Spleen (tissue), 11 donors: ENCODE measurements at regions not wholly inside any gene's neighbourhood (a gene's known extent, or its start where the extent isn't known, plus 50 kb on each side); places are given as distances from the start of the nearest gene placed in this dataset.

Source experiments
- DNase-seq: peaks from one replicate; pipeline ENCODE4 v3.0.0-alpha.2; 2020
- H3K27ac ChIP-seq, 8 donors: fragments of 200-600 bp; sonication (generic) in 7 of 8; 1 replicate in 4 of 8; 2 replicates in 4 of 8; pipeline versions ENCODE4 v1.5.0 to v1.8.0; 2016 to 2021; ENCODE audit warnings: inconsistent platforms in 4 of 8, mild to moderate bottlenecking in 4 of 8, moderate library complexity in 1 of 8
- H3K27me3 ChIP-seq, 7 donors: fragments of 200-600 bp; sonication (generic) in 6 of 7; replicated peaks in 1 of 7; 1 replicate in 4 of 7; 2 replicates in 3 of 7; pipeline versions ENCODE4 v1.5.0 to v1.8.0; 2016 to 2021; ENCODE audit warnings: inconsistent platforms in 3 of 7, mild to moderate bottlenecking in 1 of 7
- H3K36me3 ChIP-seq, 6 donors: fragments of 200-600 bp; sonication (generic) in 5 of 6; 1 replicate in 4 of 6; 2 replicates in 2 of 6; pipeline versions ENCODE4 v1.5.0 to v1.8.0; 2016 to 2021; ENCODE audit warnings: inconsistent platforms in 2 of 6
- H3K4me1 ChIP-seq, 6 donors: fragments of 200-600 bp; sonication (generic) in 5 of 6; 1 replicate in 3 of 6; 2 replicates in 3 of 6; pipeline versions ENCODE4 v1.5.0 to v1.8.0; 2016 to 2021; ENCODE audit warnings: inconsistent platforms in 3 of 6
- H3K4me3 ChIP-seq, 8 donors: fragments of 200-600 bp; sonication (generic) in 7 of 8; 1 replicate in 4 of 8; 2 replicates in 4 of 8; pipeline versions ENCODE4 v1.5.0 to v1.8.0; 2016 to 2021; ENCODE audit warnings: inconsistent platforms in 4 of 8, mild to moderate bottlenecking in 4 of 8, moderate library complexity in 2 of 8
- H3K9me3 ChIP-seq, 8 donors: fragments of 200-600 bp; sonication (generic) in 7 of 8; 1 replicate in 4 of 8; 2 replicates in 4 of 8; pipeline versions ENCODE4 v1.5.0 to v1.8.0; 2016 to 2021; ENCODE audit warnings: inconsistent platforms in 4 of 8
- CTCF ChIP-seq, 11 experiments: fragments of 200-600 bp in 7 of 11; fragments of 450-650 bp in 4 of 11; sonication (generic) in 4 of 11; IDR thresholded peaks in 8 of 11; conservative IDR thresholded peaks in 3 of 11; 1 replicate in 7 of 11; 2 replicates in 4 of 11; pipeline versions ENCODE4 v1.4.0 to v1.8.0; 2016 to 2021; ENCODE audit warnings: antibody characterized with exemption in 11 of 11, inconsistent platforms in 4 of 11, mild to moderate bottlenecking in 1 of 11
- POLR2A ChIP-seq, 3 donors: fragments of 450-650 bp; IDR thresholded peaks; one replicate each; pipeline ENCODE4 v1.5.1; 2017; ENCODE audit warnings: antibody characterized with exemption in 3 of 3, mild to moderate bottlenecking in 1 of 3
- POLR2AphosphoS5 ChIP-seq, 3 donors: sonication (generic); formaldehyde crosslinking; IDR thresholded peaks; one replicate each; pipeline ENCODE4 v1.5.1; 2017; ENCODE audit warnings: antibody characterized with exemption in 3 of 3
- WGBS, 5 donors: extraction: QIAGEN DNeasy Blood & Tissue Kit in 3 of 5; methylation state at CpG; one replicate each; pipeline versions ENCODE4 v1.1.5 to v1.1.7; 2013 to 2018; 5-methylcytosine and 5-hydroxymethylcytosine counted together
- intact Hi-C: fragments of 100-400 bp; cut with DNase I; formaldehyde crosslinking; loops from one replicate; pipeline ENCODE4 v1.15.0; 2023; ENCODE audit warnings: low total_unique reads
- donor health status: healthy with polysubstance abuse.
- donor health status: DM: no; HTN: no; CAD: no; lungs with moderate emphysema.
- donor health status: DM: no; HTN: no; CAD: no.
- donor health status: Bipolar disorder and iron deficiency.
- donor health status: healthy.
- donor health status: DM: no; HTN: no; CAD: no.
- donor health status: DM: yes; HTN: yes; CAD: no.

GRCh38 chr4:120509222-120509621 lies 413.3 kb downstream of the PRDM5 start:
- Histone ChIP-seq H3K36me3 (no peaks in the 10 kb centered on the region), H3K27ac (no peak overlapping the region), H3K4me1 (no peaks in the 10 kb centered on the region), H3K4me3 (no peak overlapping the region), H3K9me3 (peaks cover 0 to 40% (median 14%) of the 10 kb centered on the region in 8 donors), H3K27me3 (no peaks in the 10 kb centered on the region)
- intact Hi-C loops: no loop called here
- no peak for DNase-seq
- 26 to 55% (median 30%) methylated on average over 4 of the region's 4 CpGs for WGBS, 5 donors
- TF ChIP-seq POLR2A (IDR thresholded peaks at IDR 0.05) (no peak), CTCF (IDR thresholded peaks at IDR 0.05 in 8 of 11, conservative IDR thresholded peaks at IDR 0.05 in 3 of 11) (no peak), POLR2AphosphoS5 (IDR thresholded peaks at IDR 0.05) (no peak)

DNA sequence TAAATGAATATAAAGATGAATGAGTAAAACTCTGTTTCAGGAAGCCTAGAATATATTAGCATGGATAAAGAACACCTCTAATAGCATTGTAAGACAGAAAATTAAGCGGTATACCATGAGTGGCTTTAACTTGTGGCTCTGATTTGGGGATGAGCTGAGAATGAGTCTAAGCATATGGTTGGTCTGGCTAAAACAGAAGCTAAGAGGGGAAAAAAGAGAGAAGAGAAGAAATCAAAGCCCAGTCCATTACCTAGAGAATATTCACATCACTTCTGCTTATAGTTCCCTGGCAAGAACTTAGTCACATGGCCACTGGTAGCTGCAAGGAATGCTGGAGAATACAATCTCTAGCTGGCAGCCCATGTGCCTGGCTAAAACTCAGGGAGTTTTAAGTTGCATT lies 414.5 kb downstream of the PRDM5 start:
- Histone ChIP-seq H3K4me3 (no peak overlapping the region), H3K36me3 (no peaks in the 10 kb centered on the region), H3K27ac (no peak overlapping the region), H3K27me3 (no peaks in the 10 kb centered on the region), H3K9me3 (peaks cover 0 to 39% (median 7%) of the 10 kb centered on the region in 8 donors), H3K4me1 (no peaks in the 10 kb centered on the region)
- DNase-seq: no peak
- TF ChIP-seq POLR2AphosphoS5 (IDR thresholded peaks at IDR 0.05) (no peak), CTCF (IDR thresholded peaks at IDR 0.05 in 8 of 11, conservative IDR thresholded peaks at IDR 0.05 in 3 of 11) (no peak), POLR2A (IDR thresholded peaks at IDR 0.05) (no peak)
- WGBS, 5 donors: 92 to 100% (median 93%) methylated on average over 1 of the region's 1 CpG
- intact Hi-C loops: no loop called here

DNA sequence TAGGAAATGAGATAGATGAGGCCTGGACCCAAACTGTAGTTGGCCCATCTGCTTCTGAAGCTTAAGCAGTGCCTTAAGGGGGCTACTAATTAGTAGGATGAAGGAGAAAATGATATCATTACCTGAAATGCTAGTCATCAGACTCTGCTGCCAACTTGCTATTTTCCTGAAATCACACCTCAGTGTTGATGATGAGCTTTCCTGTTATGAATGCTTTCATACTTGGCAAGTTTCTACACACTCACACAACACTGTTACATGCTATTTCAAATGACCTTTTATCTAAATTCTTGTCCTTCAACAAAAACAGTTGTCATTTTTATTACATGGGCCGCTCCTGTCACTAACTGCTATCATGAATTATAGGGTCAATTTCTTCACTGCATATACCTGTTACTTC lies 416.0 kb downstream of the PRDM5 start:
- H3K27ac ChIP-seq: no peak overlapping the region
- intact Hi-C loops: no loop called here
- no peak overlapping the region for H3K4me3 ChIP-seq
- no peaks in the 10 kb centered on the region for H3K36me3 ChIP-seq
- peaks cover 0 to 39% (median 11%) of the 10 kb centered on the region in 8 donors for H3K9me3 ChIP-seq
- WGBS, 5 donors: 87 to 97% (median 90%) methylated on average over 1 of the region's 1 CpG
- no peak for DNase-seq
- TF ChIP-seq POLR2AphosphoS5 (IDR thresholded peaks at IDR 0.05): no peak
- no peak for TF ChIP-seq CTCF (IDR thresholded peaks at IDR 0.05 in 8 of 11, conservative IDR thresholded peaks at IDR 0.05 in 3 of 11)
- no peak for TF ChIP-seq POLR2A (IDR thresholded peaks at IDR 0.05)
- no peaks in the 10 kb centered on the region for H3K4me1 ChIP-seq
- no peaks in the 10 kb centered on the region for H3K27me3 ChIP-seq

GRCh38 chr4:120498678-120499077 lies 423.8 kb downstream of the PRDM5 start:
- H3K9me3 ChIP-seq: peaks cover 0 to 25% (median 12%) of the 10 kb centered on the region in 8 donors
- intact Hi-C loops: no loop called here

More at GRCh38 chr4:120498678-120499077, 423.8 kb downstream of the PRDM5 start:
- no peak overlapping the region for H3K27ac ChIP-seq
- H3K4me3 ChIP-seq: no peak overlapping the region
- no peaks in the 10 kb centered on the region for H3K27me3 ChIP-seq
- DNase-seq: no peak
- no peaks in the 10 kb centered on the region for H3K36me3 ChIP-seq
- no peaks in the 10 kb centered on the region for H3K4me1 ChIP-seq
- TF ChIP-seq POLR2AphosphoS5 (IDR thresholded peaks at IDR 0.05) (no peak), POLR2A (IDR thresholded peaks at IDR 0.05) (no peak), CTCF (IDR thresholded peaks at IDR 0.05 in 8 of 11, conservative IDR thresholded peaks at IDR 0.05 in 3 of 11) (no peak)
- WGBS, 5 donors: 64 to 82% (median 74%) methylated on average over 1 of the region's 1 CpG
